ENCODE measurements at regions not wholly inside any gene's neighbourhood (a gene's known extent, or its start where the extent isn't known, plus 50 kb on each side); places are given as distances from the start of the nearest gene placed in this dataset.

DNA sequence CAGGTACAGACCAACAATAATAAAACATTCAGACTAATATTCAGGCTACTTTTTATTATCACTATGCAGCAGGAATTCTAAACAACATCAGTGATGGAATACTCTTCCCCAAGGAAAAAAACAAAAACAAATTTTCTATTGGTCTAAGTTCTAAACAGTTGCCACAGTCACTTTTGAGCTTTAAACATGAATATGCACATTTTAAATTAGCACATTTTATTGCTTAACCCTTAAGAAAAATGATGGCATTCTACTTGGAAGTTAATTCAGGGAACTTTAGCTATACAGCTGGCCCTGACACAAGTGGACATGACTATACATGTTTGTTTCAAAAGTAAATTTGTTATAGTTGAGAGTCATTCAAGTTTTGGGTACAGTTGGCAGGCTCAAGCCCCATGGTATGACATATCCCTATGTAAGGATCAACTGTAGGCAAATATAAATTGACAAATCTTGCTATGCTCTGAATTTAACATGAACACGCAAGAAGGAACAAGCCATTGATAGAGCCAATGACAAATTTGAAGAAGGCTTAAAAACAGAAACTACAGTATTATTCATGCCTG is 224.3 kb upstream of the AMIGO2 start:
- DNase-seq: no peak

DNA sequence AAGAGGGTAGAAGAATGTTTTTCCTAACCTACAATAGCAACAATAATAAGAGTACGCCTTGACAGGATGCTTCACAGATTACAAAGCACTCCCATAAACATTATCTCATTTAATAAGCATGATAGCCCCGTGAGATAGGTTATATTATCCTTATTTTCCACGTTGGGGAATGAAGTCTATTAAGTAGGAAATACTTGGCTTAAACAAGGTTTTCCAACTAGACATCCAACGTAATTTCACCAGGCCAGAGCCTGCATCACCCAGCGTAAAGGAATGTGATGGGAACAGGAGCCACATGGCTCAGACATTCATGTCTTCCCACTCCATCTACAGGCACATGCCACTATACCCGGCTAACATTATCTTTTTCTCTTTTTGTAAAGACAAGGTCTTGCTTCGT is 223.4 kb upstream of the AMIGO2 start:
- no peak for DNase-seq

DNA sequence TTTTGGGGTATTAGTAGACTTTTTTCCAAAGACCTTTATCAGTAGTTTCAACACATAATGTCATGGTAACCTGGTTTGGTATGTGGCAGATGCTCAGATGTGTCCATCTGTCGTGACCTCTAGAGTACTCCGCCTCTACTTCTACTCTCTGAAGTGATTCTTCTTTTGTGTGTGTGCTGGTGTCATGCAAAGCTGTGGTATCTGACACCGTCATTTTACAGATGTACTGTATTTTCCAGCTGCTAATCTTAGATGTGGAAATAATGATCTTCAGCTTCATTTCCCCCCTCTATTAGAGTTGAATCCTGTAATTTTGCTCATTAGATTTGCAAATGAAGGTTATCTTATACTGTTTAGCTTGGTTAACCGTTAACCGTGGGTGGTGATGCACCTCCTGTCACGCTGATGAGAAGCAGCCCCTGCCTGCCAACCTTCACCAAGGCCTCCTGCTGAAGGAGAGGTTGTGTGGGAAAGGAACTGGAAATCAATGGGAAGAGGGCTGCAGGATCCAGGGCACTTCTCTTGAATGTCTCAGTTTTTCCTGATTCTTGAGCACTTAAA is 222.4 kb upstream of the AMIGO2 start:
- DNase-seq: no peak

DNA sequence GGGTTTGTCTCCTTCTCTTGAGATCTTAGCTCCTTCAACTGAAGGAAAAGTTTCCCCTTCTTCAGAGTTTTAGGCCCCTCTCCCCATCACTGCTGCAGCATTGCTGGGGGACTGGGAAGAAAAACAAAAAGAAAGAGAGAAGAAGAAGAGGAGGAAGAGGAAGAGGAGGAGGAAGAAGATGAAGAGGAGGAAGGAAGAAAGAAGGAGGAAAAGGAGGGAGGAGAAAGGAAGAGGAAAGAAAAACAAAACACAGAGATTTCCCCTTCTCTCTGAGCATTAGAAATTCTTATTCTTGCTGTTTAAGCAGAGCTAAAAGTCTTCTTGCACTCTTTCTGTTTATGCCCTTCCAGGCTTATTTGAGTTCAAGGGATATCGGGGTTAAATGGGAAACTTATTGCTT is 219.8 kb upstream of the AMIGO2 start:
- DNase-seq: no peak

DNA sequence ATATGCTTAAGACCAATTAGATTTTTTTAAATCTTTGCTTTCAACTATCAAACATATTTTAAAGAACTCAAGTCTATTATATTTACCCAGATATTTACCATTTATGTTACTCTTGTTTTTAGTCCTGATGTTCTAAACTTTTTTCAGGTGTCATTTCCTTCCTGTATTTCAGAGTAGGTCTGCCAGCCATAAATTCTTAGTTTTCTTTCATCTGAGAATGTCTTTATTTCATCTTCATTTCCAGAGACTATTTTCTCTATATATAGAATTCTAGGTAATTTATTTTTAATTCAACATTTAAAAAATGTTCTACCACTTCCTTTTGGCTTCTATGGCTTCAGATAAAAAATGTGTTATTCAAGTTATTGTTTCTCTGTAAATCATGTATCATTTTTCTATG is 218.2 kb upstream of the AMIGO2 start:
- DNase-seq: no peak

DNA sequence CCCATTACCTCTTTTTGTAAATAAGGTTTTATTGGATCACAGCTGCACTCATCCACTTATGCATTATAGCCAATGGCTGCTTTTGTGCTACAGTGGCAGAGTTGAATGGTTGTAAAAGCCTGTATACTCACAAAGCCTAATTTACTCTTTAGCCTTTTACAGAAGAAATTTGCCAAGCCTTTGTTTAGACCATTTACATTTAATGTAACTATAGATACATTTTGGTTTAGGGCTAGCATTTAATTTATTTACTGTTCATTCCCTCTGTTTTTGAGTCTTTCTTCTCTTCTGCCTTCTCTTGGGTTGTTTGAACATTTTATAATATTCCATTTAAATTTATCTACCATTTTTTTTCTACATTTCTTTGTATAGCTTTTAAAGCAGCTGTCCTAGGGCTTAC is 217.1 kb upstream of the AMIGO2 start:
- no peak for DNase-seq

DNA sequence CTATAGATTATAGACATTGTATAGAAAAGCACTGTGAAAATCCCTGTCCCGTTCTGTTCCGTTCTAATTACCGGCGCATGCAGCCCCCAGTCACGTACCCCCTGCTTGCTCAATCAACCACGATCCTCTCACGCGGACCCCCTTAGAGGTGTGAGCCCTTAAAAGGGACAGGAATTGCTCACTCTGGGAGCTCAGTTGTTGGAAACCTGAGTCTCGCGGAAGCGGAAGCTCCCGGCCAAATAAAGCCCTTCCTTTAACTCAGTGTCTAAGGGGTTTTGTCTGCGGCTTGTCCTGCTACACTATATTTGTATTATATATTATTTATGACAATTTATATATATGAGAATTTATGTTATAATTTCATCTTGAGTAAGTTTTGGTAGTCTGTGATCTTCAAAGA is 213.6 kb upstream of the AMIGO2 start:
- DNase-seq: no peak

DNA sequence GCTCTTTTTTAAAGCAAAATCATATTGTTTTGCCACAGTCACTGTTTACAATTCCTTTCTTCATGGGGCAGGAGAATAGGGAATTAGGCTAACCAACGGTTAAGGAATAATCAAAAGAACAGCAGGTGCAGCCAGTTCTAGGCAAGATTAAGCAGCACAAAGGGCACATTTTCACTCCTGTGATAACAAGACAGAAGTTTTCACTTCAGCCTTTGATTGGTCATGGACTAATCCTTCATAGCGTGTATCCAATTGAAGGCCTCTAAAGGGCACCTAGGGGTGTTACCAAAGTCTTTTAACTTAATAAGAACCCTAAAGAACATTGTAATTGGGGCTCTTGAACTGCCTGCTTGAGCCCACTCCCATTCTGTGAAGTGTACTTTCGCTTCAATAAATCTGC is 206.9 kb upstream of the AMIGO2 start:
- DNase-seq: no peak

All from central memory CD4-positive, alpha-beta T cell (primary cell).